ENCODE measurements at regions not wholly inside any gene's neighbourhood (a gene's known extent, or its start where the extent isn't known, plus 50 kb on each side); places are given as distances from the start of the nearest gene placed in this dataset.
A peak's percentile ranks its signal among the peaks of the same experiment; 100 is the strongest.

DNA sequence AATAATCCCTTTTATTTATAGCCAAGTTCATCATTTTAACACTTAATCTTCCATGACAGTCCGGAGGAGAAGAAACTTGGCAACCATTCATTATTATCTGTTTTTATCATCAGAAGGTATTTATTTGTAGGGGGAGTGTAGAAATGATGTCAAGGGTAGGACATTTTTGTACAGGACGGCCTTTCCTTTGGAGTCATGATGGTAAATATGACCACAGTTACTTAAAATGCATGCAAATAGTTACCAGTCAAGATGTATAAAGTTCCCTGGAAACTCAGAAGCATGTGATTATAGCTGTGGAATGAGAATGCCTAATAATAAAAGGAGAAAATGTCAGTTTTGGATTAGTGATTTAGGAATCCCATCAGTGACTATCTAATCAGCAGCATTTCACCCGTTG is 183.1 kb upstream of the PRPS1L1 start:
- H3K27me3 ChIP-seq (ENCODE audit: control insufficient read depth, insufficient read depth, low read length), result no peaks in the 10 kb centered on the region
- FAIRE-seq, result no peak
- no peaks in the 10 kb centered on the region for H3K36me3 ChIP-seq (ENCODE audit: control insufficient read depth in 2 of 3, insufficient read depth in 3 of 3, low read length in 3 of 3)
- DNase-seq, result no peak
- H3K9ac ChIP-seq (ENCODE audit: low read length in 3 of 3), result no peak overlapping the region
- no peaks in the 10 kb centered on the region for H3K4me1 ChIP-seq (ENCODE audit: control insufficient read depth in 2 of 3, insufficient read depth in 2 of 3, low read depth in 1 of 3, low read length in 3 of 3)
- TF ChIP-seq, protein P1, sequence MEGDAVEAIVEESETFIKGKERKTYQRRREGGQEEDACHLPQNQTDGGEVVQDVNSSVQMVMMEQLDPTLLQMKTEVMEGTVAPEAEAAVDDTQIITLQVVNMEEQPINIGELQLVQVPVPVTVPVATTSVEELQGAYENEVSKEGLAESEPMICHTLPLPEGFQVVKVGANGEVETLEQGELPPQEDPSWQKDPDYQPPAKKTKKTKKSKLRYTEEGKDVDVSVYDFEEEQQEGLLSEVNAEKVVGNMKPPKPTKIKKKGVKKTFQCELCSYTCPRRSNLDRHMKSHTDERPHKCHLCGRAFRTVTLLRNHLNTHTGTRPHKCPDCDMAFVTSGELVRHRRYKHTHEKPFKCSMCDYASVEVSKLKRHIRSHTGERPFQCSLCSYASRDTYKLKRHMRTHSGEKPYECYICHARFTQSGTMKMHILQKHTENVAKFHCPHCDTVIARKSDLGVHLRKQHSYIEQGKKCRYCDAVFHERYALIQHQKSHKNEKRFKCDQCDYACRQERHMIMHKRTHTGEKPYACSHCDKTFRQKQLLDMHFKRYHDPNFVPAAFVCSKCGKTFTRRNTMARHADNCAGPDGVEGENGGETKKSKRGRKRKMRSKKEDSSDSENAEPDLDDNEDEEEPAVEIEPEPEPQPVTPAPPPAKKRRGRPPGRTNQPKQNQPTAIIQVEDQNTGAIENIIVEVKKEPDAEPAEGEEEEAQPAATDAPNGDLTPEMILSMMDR (IDR thresholded peaks at IDR 0.05; ENCODE audit: borderline replicate concordance, extremely low read depth, insufficient read depth), result no peak
- intact Hi-C loops (cut with DNase I), result no loop called here
- no peak overlapping the region for H3K4me3 ChIP-seq (ENCODE audit: low read length in 3 of 3)
- H3K27ac ChIP-seq (ENCODE audit: low read depth in 2 of 2, low read length in 2 of 2), result no peak overlapping the region
- no peaks in the 10 kb centered on the region for H3K9me3 ChIP-seq (ENCODE audit: control insufficient read depth in 2 of 3, insufficient read depth in 1 of 3, low read length in 3 of 3)

DNA sequence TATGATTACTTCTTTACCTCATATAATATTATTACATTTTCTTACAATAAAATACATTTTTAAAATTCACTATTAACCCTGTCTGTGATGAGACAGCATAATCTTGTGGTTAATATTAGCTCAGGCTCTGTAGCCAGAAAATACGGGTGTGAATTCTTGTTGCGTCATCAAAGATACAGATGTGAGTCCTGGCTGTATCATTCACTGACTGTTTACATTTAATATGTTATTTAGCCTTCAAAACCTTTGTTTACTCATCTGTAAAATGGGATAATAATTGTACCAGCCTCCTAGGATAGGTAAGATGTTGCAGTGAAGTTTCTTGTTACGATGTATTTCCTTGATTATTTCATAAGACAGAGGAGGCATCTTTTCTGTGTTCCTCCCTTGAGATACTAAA is 184.7 kb upstream of the PRPS1L1 start:
- Histone ChIP-seq H3K36me3 (ENCODE audit: control insufficient read depth in 2 of 3, insufficient read depth in 3 of 3, low read length in 3 of 3) (no peaks in the 10 kb centered on the region), H3K27me3 (ENCODE audit: control insufficient read depth, insufficient read depth, low read length) (no peaks in the 10 kb centered on the region), H3K4me1 (ENCODE audit: control insufficient read depth in 2 of 3, insufficient read depth in 2 of 3, low read depth in 1 of 3, low read length in 3 of 3) (no peaks in the 10 kb centered on the region), H3K9me3 (ENCODE audit: control insufficient read depth in 2 of 3, insufficient read depth in 1 of 3, low read length in 3 of 3) (no peaks in the 10 kb centered on the region), H3K4me3 (ENCODE audit: low read length in 3 of 3) (no peak overlapping the region), H3K9ac (ENCODE audit: low read length in 3 of 3) (no peak overlapping the region), H3K27ac (ENCODE audit: low read depth in 2 of 2, low read length in 2 of 2) (no peak overlapping the region)
- TF ChIP-seq, protein P1 (IDR thresholded peaks at IDR 0.05; ENCODE audit: borderline replicate concordance, extremely low read depth, insufficient read depth), result no peak
- FAIRE-seq (no peak), DNase-seq (no peak)
- intact Hi-C loops (cut with DNase I), result no loop called here

DNA sequence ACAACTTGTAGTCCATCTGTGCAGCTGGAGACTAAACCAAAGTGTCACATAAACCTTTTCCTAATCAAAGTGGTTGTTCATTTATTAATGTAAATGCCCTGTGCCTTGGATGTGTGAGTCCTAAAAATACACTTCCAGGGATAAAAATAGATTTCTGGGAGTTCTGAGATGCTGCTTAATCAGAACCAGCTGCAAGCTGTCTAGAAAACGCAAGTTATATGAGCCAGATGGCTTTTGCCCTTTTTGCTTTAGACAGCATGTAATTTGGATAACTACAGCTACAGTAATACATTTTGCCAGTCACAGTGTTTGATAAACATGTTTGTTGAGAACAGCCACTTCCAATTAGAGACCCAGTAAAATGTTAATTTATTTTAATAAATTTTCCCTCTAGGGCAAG is 185.1 kb upstream of the PRPS1L1 start:
- Histone ChIP-seq H3K9ac (ENCODE audit: low read length in 3 of 3) (no peak overlapping the region), H3K36me3 (ENCODE audit: control insufficient read depth in 2 of 3, insufficient read depth in 3 of 3, low read length in 3 of 3) (no peaks in the 10 kb centered on the region), H3K27ac (ENCODE audit: low read depth in 2 of 2, low read length in 2 of 2) (no peak overlapping the region), H3K4me1 (ENCODE audit: control insufficient read depth in 2 of 3, insufficient read depth in 2 of 3, low read depth in 1 of 3, low read length in 3 of 3) (no peaks in the 10 kb centered on the region), H3K9me3 (ENCODE audit: control insufficient read depth in 2 of 3, insufficient read depth in 1 of 3, low read length in 3 of 3) (no peaks in the 10 kb centered on the region), H3K27me3 (ENCODE audit: control insufficient read depth, insufficient read depth, low read length) (no peaks in the 10 kb centered on the region), H3K4me3 (ENCODE audit: low read length in 3 of 3) (no peak overlapping the region)
- no peak for FAIRE-seq
- intact Hi-C loops (cut with DNase I), result no loop called here
- peak in 3 of 5 donors; percentile 14 to 90 (median 71) for DNase-seq
- TF ChIP-seq, protein P1 (IDR thresholded peaks at IDR 0.05; ENCODE audit: borderline replicate concordance, extremely low read depth, insufficient read depth), result no peak

DNA sequence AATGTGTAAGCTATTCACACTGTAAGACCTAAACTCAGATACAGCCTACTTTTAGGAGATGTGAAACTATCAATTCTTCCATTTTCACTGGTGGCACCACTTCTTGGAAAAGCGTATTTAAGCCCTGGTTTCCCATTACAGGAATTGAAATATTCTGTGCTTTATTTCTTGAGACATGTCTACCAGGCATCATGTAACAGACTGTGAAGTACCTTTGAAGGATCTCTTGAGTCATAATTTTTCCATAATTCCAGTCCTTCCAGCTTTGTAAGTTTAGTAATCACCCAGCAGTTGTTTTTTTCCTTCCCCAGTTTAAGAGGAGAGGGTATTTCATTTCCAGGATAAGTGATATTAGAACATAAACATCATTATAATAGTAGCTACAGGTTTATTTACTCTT is 186.0 kb upstream of the PRPS1L1 start:
- Histone ChIP-seq H3K4me1 (ENCODE audit: control insufficient read depth in 2 of 3, insufficient read depth in 2 of 3, low read depth in 1 of 3, low read length in 3 of 3) (no peaks in the 10 kb centered on the region), H3K27ac (ENCODE audit: low read depth in 2 of 2, low read length in 2 of 2) (no peak overlapping the region), H3K9me3 (ENCODE audit: control insufficient read depth in 2 of 3, insufficient read depth in 1 of 3, low read length in 3 of 3) (no peaks in the 10 kb centered on the region), H3K4me3 (ENCODE audit: low read length in 3 of 3) (no peak overlapping the region), H3K9ac (ENCODE audit: low read length in 3 of 3) (no peak overlapping the region), H3K36me3 (ENCODE audit: control insufficient read depth in 2 of 3, insufficient read depth in 3 of 3, low read length in 3 of 3) (no peaks in the 10 kb centered on the region), H3K27me3 (ENCODE audit: control insufficient read depth, insufficient read depth, low read length) (no peaks in the 10 kb centered on the region)
- TF ChIP-seq, protein P1 (IDR thresholded peaks at IDR 0.05; ENCODE audit: borderline replicate concordance, extremely low read depth, insufficient read depth), result no peak
- FAIRE-seq (no peak), DNase-seq (no peak)
- intact Hi-C loops (cut with DNase I), result no loop called here

Measured in kidney (tissue), 13 donors.